ENCODE measurements at regions not wholly inside any gene's neighbourhood (a gene's known extent, or its start where the extent isn't known, plus 50 kb on each side); places are given as distances from the start of the nearest gene placed in this dataset.

DNA sequence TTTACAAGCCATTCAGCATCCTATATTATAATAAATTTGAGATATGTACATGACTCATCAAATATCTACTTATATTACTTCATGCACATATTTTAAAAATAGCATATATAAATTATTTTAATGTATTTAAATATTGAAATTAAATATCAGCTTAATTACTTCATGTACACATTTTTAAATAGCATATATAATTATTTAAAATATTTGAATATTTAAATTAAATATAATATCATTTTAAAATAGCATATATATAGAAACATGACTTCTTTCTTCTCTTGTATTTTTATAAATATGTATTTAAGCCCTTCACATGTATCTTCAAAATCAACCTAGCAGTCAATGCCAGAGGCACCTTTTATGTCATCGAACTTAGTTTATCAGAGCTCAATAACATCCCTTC lies 298.8 kb upstream of the DSEL start:
- H3K4me3 ChIP-seq (ENCODE audit: low read depth, low read length) = no peak overlapping the region
- DNase-seq (ENCODE audit: low read depth) = no peak
- TF ChIP-seq, protein P1, sequence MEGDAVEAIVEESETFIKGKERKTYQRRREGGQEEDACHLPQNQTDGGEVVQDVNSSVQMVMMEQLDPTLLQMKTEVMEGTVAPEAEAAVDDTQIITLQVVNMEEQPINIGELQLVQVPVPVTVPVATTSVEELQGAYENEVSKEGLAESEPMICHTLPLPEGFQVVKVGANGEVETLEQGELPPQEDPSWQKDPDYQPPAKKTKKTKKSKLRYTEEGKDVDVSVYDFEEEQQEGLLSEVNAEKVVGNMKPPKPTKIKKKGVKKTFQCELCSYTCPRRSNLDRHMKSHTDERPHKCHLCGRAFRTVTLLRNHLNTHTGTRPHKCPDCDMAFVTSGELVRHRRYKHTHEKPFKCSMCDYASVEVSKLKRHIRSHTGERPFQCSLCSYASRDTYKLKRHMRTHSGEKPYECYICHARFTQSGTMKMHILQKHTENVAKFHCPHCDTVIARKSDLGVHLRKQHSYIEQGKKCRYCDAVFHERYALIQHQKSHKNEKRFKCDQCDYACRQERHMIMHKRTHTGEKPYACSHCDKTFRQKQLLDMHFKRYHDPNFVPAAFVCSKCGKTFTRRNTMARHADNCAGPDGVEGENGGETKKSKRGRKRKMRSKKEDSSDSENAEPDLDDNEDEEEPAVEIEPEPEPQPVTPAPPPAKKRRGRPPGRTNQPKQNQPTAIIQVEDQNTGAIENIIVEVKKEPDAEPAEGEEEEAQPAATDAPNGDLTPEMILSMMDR (IDR thresholded peaks at IDR 0.05; ENCODE audit: low read depth, low read length) = no peak

DNA sequence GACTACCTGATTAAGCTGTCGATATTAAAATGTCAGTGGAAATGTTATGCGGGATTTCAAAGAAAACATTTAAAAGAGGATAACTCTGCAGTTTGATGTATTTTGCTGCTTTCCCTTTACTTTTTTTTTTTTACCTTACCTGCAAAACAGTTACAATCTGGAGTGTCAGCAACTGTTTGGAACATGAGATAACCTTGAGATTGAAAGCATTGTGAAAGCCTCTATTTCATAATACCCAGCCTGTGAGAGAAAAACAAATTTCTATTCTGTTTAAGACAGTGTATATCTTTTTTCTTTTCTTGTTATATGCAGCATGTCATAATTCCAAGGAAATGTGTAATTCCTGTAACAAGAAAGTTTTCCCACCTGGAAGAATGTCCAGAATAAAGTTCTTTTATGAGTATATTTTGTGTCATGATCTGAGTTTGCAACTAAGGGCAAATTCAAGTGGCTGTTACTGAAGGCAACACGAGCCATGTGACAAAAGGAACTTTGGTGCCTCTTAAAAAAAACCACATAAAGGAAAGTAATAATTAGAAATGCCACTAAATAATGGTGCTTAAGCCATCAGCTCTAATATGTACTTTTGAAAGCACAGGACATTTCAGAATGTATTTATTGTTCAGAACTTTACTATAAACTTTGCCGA lies 297.0 kb upstream of the DSEL start:
- TF ChIP-seq POLR2A (IDR thresholded peaks at IDR 0.05; ENCODE audit: extremely low read depth, insufficient read length) = no peak
- TF ChIP-seq, protein P2, sequence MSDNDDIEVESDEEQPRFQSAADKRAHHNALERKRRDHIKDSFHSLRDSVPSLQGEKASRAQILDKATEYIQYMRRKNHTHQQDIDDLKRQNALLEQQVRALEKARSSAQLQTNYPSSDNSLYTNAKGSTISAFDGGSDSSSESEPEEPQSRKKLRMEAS (IDR thresholded peaks at IDR 0.05; ENCODE audit: low read depth, low read length) = no peak
- TF ChIP-seq MYC (IDR thresholded peaks at IDR 0.05; ENCODE audit: low read depth, low read length) = no peak
- TF ChIP-seq, protein P1 (IDR thresholded peaks at IDR 0.05; ENCODE audit: low read depth, low read length) = no peak
- H3K4me3 ChIP-seq (ENCODE audit: low read depth, low read length) = no peak overlapping the region
- DNase-seq (ENCODE audit: low read depth) = no peak

DNA sequence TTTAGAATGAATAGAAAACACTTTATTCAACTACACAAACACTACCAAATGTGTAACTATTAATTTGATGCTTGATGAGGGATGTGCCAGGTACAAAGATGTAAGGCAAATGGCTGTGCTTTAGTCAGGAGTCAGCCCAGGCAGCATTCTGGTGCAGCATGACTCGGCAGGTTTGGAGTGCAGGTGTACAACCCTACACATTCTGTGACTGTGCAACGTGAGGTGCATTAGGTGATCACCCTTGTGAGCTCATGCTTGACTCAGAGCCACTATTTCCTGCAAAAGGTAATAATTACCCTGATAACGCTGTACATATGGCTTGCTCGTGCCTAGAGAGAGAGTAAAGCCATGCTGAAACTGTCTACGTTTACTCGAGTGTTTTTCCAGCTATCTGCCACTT lies 288.7 kb upstream of the DSEL start:
- no peak overlapping the region for H3K4me3 ChIP-seq (ENCODE audit: low read depth, low read length)
- TF ChIP-seq, protein P2 (IDR thresholded peaks at IDR 0.05; ENCODE audit: low read depth, low read length) = no peak
- no peak for TF ChIP-seq MYC (IDR thresholded peaks at IDR 0.05; ENCODE audit: low read depth, low read length)
- TF ChIP-seq, protein P1 (IDR thresholded peaks at IDR 0.05; ENCODE audit: low read depth, low read length) = no peak
- no peak for TF ChIP-seq POLR2A (IDR thresholded peaks at IDR 0.05; ENCODE audit: extremely low read depth, insufficient read length)
- peak; percentile 6 for DNase-seq (ENCODE audit: low read depth)

DNA sequence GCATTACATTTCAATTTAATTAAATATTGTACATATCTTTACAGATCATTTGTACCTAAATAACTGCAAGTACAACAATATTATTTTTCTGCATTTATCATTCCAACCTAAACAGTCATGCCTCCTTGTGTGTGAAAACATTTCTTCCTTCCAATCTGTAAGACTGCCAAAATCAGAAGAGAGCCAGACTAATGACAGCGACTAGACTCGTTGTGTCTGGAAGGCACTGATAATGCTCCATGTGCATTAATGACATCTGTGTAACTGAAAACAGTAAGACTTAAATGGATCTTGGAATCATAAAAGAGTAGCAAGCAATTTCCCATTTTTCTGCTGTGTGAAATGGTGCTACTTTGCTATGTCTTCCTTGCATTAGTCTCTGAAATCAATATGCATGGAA lies 278.0 kb upstream of the DSEL start:
- DNase-seq (ENCODE audit: low read depth) = no peak
- TF ChIP-seq, protein P1 (IDR thresholded peaks at IDR 0.05; ENCODE audit: low read depth, low read length) = no peak
- TF ChIP-seq MYC (IDR thresholded peaks at IDR 0.05; ENCODE audit: low read depth, low read length) = no peak
- TF ChIP-seq POLR2A (IDR thresholded peaks at IDR 0.05; ENCODE audit: extremely low read depth, insufficient read length) = no peak
- TF ChIP-seq, protein P2 (IDR thresholded peaks at IDR 0.05; ENCODE audit: low read depth, low read length) = no peak

DNA sequence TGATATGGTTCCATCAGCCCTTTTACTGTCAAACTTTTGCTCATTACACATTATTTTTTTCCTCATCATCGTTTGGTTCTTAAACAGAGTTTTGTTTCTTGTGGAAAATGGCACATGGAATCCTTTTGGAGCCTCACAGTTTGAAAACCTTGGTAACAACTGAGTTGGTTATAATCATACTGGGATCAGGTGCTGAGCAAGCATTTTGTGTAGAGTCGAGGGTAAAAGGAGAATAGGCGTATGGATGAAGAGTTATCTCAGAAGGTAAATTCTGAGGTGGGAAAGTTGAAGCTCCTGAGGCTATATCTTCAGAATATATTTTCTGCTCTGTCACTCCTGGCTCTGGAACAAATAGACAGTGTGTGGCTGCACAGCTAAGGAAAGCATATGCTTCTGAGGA lies 274.0 kb upstream of the DSEL start:
- DNase-seq (ENCODE audit: low read depth) = no peak

More for the DNA sequence above, 278.0 kb upstream of the DSEL start:
- no peak overlapping the region for H3K4me3 ChIP-seq (ENCODE audit: low read depth, low read length)

More for the DNA sequence above, 274.0 kb upstream of the DSEL start:
- no peak overlapping the region for H3K4me3 ChIP-seq (ENCODE audit: low read depth, low read length)
- TF ChIP-seq, protein P1 (IDR thresholded peaks at IDR 0.05; ENCODE audit: low read depth, low read length) = no peak
- no peak for TF ChIP-seq MYC (IDR thresholded peaks at IDR 0.05; ENCODE audit: low read depth, low read length)
- no peak for TF ChIP-seq POLR2A (IDR thresholded peaks at IDR 0.05; ENCODE audit: extremely low read depth, insufficient read length)
